ENCODE measurements at regions not wholly inside any gene's neighbourhood (a gene's known extent, or its start where the extent isn't known, plus 50 kb on each side); places are given as distances from the start of the nearest gene placed in this dataset.

DNA sequence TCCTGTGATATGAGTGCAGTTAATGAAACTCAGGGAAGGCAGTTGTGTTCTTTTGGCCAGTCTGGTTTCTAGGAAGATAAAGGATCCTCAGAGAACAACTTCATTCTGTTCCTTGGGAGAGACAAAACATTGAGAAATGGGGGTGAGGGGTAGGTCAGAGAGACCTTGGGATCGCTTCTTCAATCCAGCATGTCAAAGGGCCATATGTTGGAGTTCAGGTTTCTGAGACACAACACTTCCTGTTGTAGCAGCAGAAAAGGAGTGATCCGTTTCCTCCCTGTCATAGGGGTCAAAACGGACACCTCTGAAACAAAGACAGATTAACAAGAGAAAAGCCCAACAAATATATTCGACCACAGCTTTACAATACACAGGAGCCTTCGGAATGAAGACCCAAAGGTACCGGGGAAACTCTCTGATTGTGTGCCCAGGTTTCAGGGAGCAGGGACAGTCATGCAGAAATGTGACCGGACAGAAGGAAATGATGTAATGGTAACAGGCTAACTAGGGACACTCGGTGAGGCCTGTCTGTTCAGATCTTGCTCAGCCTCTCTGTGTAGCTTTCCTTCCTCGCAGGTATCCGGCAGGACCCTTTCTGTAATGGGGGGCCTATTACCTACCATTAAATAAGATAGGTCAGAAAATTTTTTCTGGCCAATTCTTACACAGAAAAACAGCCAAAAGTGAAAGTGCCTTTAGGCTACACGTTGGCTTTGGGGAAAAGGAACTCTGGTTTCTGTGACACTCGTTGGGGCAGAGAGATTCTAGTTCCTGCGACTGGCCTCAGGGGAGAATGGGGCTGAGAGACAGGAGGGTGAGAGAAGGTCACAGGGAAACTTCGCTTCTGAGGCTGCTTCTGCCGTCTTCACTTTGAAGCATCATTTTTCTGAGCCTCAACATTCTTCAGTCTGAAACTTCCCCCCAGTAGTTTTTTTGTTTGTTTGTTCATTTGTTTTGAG lies 103.3 kb upstream of the TLR3 start:
- H2AFZ ChIP-seq (ENCODE audit: low read length), result peak overlapping the region; percentile 77
- CTCF ChIA-PET (ENCODE audit: partially characterized antibody), result interaction anchor here (1.4 kb wide), 1 partner anchor 10 kb away, joined by 5 read pairs; no protein-coding TSS in a partner anchor
- H3K4me1 ChIP-seq (replicated peaks in 1 of 4; ENCODE audit: control insufficient read depth in 3 of 4, insufficient read depth in 4 of 4, low read length in 3 of 4), result no peaks in the 10 kb centered on the region
- H4K91ac ChIP-seq (replicated peaks; ENCODE audit: insufficient read length, low read length), result no peak overlapping the region
- no peak for FAIRE-seq
- H2BK15ac ChIP-seq (ENCODE audit: low read length), result no peak overlapping the region
- WGBS, 2 experiments (ENCODE audit: extremely low coverage in 1 of 2, insufficient coverage in 1 of 2, insufficient read length in 1 of 2, insufficient replicate concordance in 2 of 2, low coverage in 1 of 2, low lambda C conversion rate in 2 of 2, missing lambda C conversion rate in 1 of 2), result 86% methylated on average over 15 of the region's 15 CpGs; no CpG with 5 or more reads in 1 of the 2 experiments
- H3K79me1 ChIP-seq (ENCODE audit: low read depth, low read length), result no peaks in the 10 kb centered on the region
- peaks cover 0 to 9% of the 10 kb centered on the region in 2 experiments; a peak in 1 of 4 replicates for H3K9me3 ChIP-seq (ENCODE audit: insufficient read depth in 2 of 2, low read depth in 1 of 2, low read length in 1 of 2)
- H4K5ac ChIP-seq (ENCODE audit: insufficient read length, low read depth, low read length), result no peak overlapping the region
- no peaks in the 10 kb centered on the region; a peak in 1 of 8 replicates for H3K36me3 ChIP-seq (ENCODE audit: control insufficient read depth in 2 of 4, insufficient read depth in 4 of 4, low read length in 3 of 4)
- no peak overlapping the region; the same call in 1 of the 2 replicates for H2BK12ac ChIP-seq (ENCODE audit: low read depth, low read length)
- H4K8ac ChIP-seq (ENCODE audit: extremely low read depth, insufficient read depth, low read length), result no peak overlapping the region
- H3K23ac ChIP-seq (ENCODE audit: insufficient read length), result no peak overlapping the region
- H3K4me2 ChIP-seq (ENCODE audit: insufficient read depth in 1 of 2, low read depth in 2 of 2, low read length in 2 of 2), result no peak overlapping the region
- no peak for TF ChIP-seq RXRA (IDR thresholded peaks at IDR 0.05; ENCODE audit: insufficient read depth, low read depth, low read length)
- no peak overlapping the region for H3K27ac ChIP-seq (ENCODE audit: low read depth, low read length)
- no peaks in the 10 kb centered on the region for H3K79me2 ChIP-seq (ENCODE audit: control insufficient read depth in 1 of 2, insufficient read depth in 2 of 2, low read length in 2 of 2)
- no peak overlapping the region for H3K18ac ChIP-seq (ENCODE audit: extremely low read depth, low read length)
- no peak for DNase-seq (ENCODE audit: low read depth in 1 of 2, low spot score in 2 of 2)
- no peaks in the 10 kb centered on the region for H3K23me2 ChIP-seq (ENCODE audit: low read depth, low read length)
- H2BK20ac ChIP-seq (ENCODE audit: low read length), result peak overlapping the region; percentile 19; the same call in 1 of the 2 replicates
- H3K4me3 ChIP-seq (ENCODE audit: extremely low read depth in 1 of 4, insufficient read depth in 2 of 4, low read depth in 3 of 4, low read length in 4 of 4), result no peak overlapping the region
- H2BK120ac ChIP-seq (replicated peaks; ENCODE audit: low read depth, low read length), result no peak overlapping the region
- no peak overlapping the region for H2BK5ac ChIP-seq (ENCODE audit: low read depth, low read length)
- H3K56ac ChIP-seq (replicated peaks; ENCODE audit: insufficient read length, low read depth, low read length), result no peak overlapping the region
- no peak overlapping the region for H2AK5ac ChIP-seq (ENCODE audit: low read depth, low read length)
- H3K14ac ChIP-seq (ENCODE audit: insufficient read length), result no peak overlapping the region
- no peaks in the 10 kb centered on the region for H4K20me1 ChIP-seq (replicated peaks in 1 of 2; ENCODE audit: control insufficient read depth in 1 of 2, insufficient read depth in 2 of 2, low read length in 2 of 2)
- POLR2A ChIA-PET (ENCODE audit: partially characterized antibody), result no interaction called here
- H3K9ac ChIP-seq (replicated peaks in 1 of 4; ENCODE audit: extremely low read depth in 1 of 4, low read depth in 3 of 4, low read length in 3 of 4), result no peak overlapping the region
- H3K27me3 ChIP-seq (replicated peaks in 1 of 4; ENCODE audit: control insufficient read depth in 3 of 4, extremely low read depth in 1 of 4, insufficient read depth in 3 of 4, low read length in 3 of 4), result no peaks in the 10 kb centered on the region
- H3K4ac ChIP-seq (replicated peaks; ENCODE audit: insufficient read length, low read depth, low read length), result no peak overlapping the region

All from H1 (cell line).